ENCODE measurements at regions not wholly inside any gene's neighbourhood (a gene's known extent, or its start where the extent isn't known, plus 50 kb on each side); places are given as distances from the start of the nearest gene placed in this dataset.

GRCh38 chr5:163712011-163712410 lies 206.6 kb downstream of the MAT2B start:
- Histone ChIP-seq H3K9ac (ENCODE audit: low read depth in 1 of 2, low read length in 2 of 2) (no peak overlapping the region), H3K4me3 (ENCODE audit: low read depth in 1 of 3, low read length in 3 of 3) (no peak overlapping the region), H3K4me1 (ENCODE audit: control insufficient read depth in 4 of 4, insufficient read depth in 4 of 4, low read length in 3 of 4) (no peaks in the 10 kb centered on the region), H3K9me3 (ENCODE audit: control insufficient read depth in 4 of 4, low read length in 3 of 4) (no peaks in the 10 kb centered on the region), H3K36me3 (ENCODE audit: control insufficient read depth in 4 of 4, insufficient read depth in 3 of 4, low read depth in 1 of 4, low read length in 3 of 4) (no peaks in the 10 kb centered on the region), H3K27ac (ENCODE audit: low read depth in 1 of 2, low read length in 2 of 2) (no peak overlapping the region), H3K27me3 (ENCODE audit: control insufficient read depth in 4 of 4, insufficient read depth in 4 of 4, low read length in 3 of 4) (peaks cover 0 to 3% (median 0%) of the 10 kb centered on the region in 4 donors)
- no peak for TF ChIP-seq SP1 (IDR thresholded peaks at IDR 0.05)
- no peak for TF ChIP-seq MAX (IDR thresholded peaks at IDR 0.05)
- TF ChIP-seq HNF4A (conservative IDR thresholded peaks at IDR 0.05) = no peak
- TF ChIP-seq EGR1 (IDR thresholded peaks at IDR 0.05; ENCODE audit: low read depth in 2 of 2) = no peak
- no peak for DNase-seq (ENCODE audit: low spot score)

GRCh38 chr5:163718272-163718671 lies 212.9 kb downstream of the MAT2B start:
- Histone ChIP-seq H3K36me3 (ENCODE audit: control insufficient read depth in 4 of 4, insufficient read depth in 3 of 4, low read depth in 1 of 4, low read length in 3 of 4) (no peaks in the 10 kb centered on the region), H3K4me1 (ENCODE audit: control insufficient read depth in 4 of 4, insufficient read depth in 4 of 4, low read length in 3 of 4) (no peaks in the 10 kb centered on the region), H3K9me3 (ENCODE audit: control insufficient read depth in 4 of 4, low read length in 3 of 4) (no peaks in the 10 kb centered on the region), H3K27ac (ENCODE audit: low read depth in 1 of 2, low read length in 2 of 2) (no peak overlapping the region), H3K4me3 (ENCODE audit: low read depth in 1 of 3, low read length in 3 of 3) (no peak overlapping the region), H3K27me3 (ENCODE audit: control insufficient read depth in 4 of 4, insufficient read depth in 4 of 4, low read length in 3 of 4) (no peaks in the 10 kb centered on the region), H3K9ac (ENCODE audit: low read depth in 1 of 2, low read length in 2 of 2) (no peak overlapping the region)
- DNase-seq (ENCODE audit: low spot score) = no peak
- TF ChIP-seq ZBTB33 (IDR thresholded peaks at IDR 0.05) = no peak
- WGBS = 53% methylated on average over 5 of the region's 5 CpGs

GRCh38 chr5:163724305-163724704 lies 218.9 kb downstream of the MAT2B start:
- Histone ChIP-seq H3K4me1 (ENCODE audit: control insufficient read depth in 4 of 4, insufficient read depth in 4 of 4, low read length in 3 of 4) (no peaks in the 10 kb centered on the region), H3K27me3 (ENCODE audit: control insufficient read depth in 4 of 4, insufficient read depth in 4 of 4, low read length in 3 of 4) (no peaks in the 10 kb centered on the region), H3K9me3 (ENCODE audit: control insufficient read depth in 4 of 4, low read length in 3 of 4) (no peaks in the 10 kb centered on the region), H3K4me3 (ENCODE audit: low read depth in 1 of 3, low read length in 3 of 3) (no peak overlapping the region), H3K27ac (ENCODE audit: low read depth in 1 of 2, low read length in 2 of 2) (no peak overlapping the region), H3K9ac (ENCODE audit: low read depth in 1 of 2, low read length in 2 of 2) (no peak overlapping the region), H3K36me3 (ENCODE audit: control insufficient read depth in 4 of 4, insufficient read depth in 3 of 4, low read depth in 1 of 4, low read length in 3 of 4) (no peaks in the 10 kb centered on the region)
- 69% methylated on average over 3 of the region's 3 CpGs for WGBS
- no peak for TF ChIP-seq CTCF (IDR thresholded peaks at IDR 0.05; ENCODE audit: low read depth, low read length, missing input control)
- no peak for DNase-seq (ENCODE audit: low spot score)

- WGBS = 65% methylated on average over 4 of the region's 4 CpGs
- H3K36me3 ChIP-seq (ENCODE audit: control insufficient read depth in 4 of 4, insufficient read depth in 3 of 4, low read depth in 1 of 4, low read length in 3 of 4) = no peaks in the 10 kb centered on the region
- no peak for DNase-seq (ENCODE audit: low spot score)
- H3K9me3 ChIP-seq (ENCODE audit: control insufficient read depth in 4 of 4, low read length in 3 of 4) = no peaks in the 10 kb centered on the region
- H3K4me3 ChIP-seq (ENCODE audit: low read depth in 1 of 3, low read length in 3 of 3) = no peak overlapping the region
- H3K27ac ChIP-seq (ENCODE audit: low read depth in 1 of 2, low read length in 2 of 2) = no peak overlapping the region
- H3K27me3 ChIP-seq (ENCODE audit: control insufficient read depth in 4 of 4, insufficient read depth in 4 of 4, low read length in 3 of 4) = no peaks in the 10 kb centered on the region
- no peak overlapping the region for H3K9ac ChIP-seq (ENCODE audit: low read depth in 1 of 2, low read length in 2 of 2)
- H3K4me1 ChIP-seq (ENCODE audit: control insufficient read depth in 4 of 4, insufficient read depth in 4 of 4, low read length in 3 of 4) = no peaks in the 10 kb centered on the region
- TF ChIP-seq RAD21 (IDR thresholded peaks at IDR 0.05) (no peak), ATF3 (IDR thresholded peaks at IDR 0.05) (no peak), SP1 (IDR thresholded peaks at IDR 0.05) (no peak), FOXA2 (IDR thresholded peaks at IDR 0.05) (no peak), REST (IDR thresholded peaks at IDR 0.05) (no peak), ZBTB33 (IDR thresholded peaks at IDR 0.05) (no peak), CTCF (IDR thresholded peaks at IDR 0.05; ENCODE audit: low read depth, low read length, missing input control) (no peak)
Observed at GRCh38 chr5:163727028-163727427, 221.6 kb downstream of the MAT2B start.

Data from liver (tissue), 8 donors.